ENCODE measurements at regions not wholly inside any gene's neighbourhood (a gene's known extent, or its start where the extent isn't known, plus 50 kb on each side); places are given as distances from the start of the nearest gene placed in this dataset.

DNA sequence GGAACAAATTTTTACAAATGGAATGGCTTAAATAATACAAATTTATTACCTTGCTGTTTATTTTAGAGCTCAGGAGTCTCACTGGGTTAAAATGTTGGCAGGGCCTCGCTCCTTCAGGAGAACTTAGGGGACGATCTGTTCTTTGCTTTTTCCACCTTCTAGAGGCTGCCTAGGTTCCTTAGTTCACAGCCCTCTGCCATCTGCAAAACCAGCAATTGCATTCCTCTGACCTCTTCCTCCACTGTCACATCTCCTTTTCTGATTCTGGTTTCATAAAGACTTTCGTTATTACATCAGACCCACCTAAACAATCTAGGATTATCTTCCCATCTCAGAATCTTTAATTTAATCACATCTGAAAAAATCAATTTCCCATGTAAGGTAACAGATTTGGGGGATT, 249.6 kb upstream of the SPRY2 start:
- ATAC-seq (no peak), DNase-seq (no peak)
- WGBS, 3 donors, result 88 to 89% (median 88%) methylated on average over 3 of the region's 3 CpGs
- Histone ChIP-seq H3K4me1 (no peaks in the 10 kb centered on the region), H3K9me3 (no peaks in the 10 kb centered on the region), H3K4me3 (no peak overlapping the region), H3K27ac (no peak overlapping the region), H3K36me3 (ENCODE audit: insufficient read depth in 1 of 2, low read depth in 1 of 2) (no peaks in the 10 kb centered on the region), H3K27me3 (ENCODE audit: insufficient read depth in 3 of 3, low read length in 2 of 3) (no peaks in the 10 kb centered on the region)
- TF ChIP-seq, protein P1, sequence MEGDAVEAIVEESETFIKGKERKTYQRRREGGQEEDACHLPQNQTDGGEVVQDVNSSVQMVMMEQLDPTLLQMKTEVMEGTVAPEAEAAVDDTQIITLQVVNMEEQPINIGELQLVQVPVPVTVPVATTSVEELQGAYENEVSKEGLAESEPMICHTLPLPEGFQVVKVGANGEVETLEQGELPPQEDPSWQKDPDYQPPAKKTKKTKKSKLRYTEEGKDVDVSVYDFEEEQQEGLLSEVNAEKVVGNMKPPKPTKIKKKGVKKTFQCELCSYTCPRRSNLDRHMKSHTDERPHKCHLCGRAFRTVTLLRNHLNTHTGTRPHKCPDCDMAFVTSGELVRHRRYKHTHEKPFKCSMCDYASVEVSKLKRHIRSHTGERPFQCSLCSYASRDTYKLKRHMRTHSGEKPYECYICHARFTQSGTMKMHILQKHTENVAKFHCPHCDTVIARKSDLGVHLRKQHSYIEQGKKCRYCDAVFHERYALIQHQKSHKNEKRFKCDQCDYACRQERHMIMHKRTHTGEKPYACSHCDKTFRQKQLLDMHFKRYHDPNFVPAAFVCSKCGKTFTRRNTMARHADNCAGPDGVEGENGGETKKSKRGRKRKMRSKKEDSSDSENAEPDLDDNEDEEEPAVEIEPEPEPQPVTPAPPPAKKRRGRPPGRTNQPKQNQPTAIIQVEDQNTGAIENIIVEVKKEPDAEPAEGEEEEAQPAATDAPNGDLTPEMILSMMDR (IDR thresholded peaks at IDR 0.05), result no peak
- intact Hi-C loops (cut with DNase I), result no loop called here

DNA sequence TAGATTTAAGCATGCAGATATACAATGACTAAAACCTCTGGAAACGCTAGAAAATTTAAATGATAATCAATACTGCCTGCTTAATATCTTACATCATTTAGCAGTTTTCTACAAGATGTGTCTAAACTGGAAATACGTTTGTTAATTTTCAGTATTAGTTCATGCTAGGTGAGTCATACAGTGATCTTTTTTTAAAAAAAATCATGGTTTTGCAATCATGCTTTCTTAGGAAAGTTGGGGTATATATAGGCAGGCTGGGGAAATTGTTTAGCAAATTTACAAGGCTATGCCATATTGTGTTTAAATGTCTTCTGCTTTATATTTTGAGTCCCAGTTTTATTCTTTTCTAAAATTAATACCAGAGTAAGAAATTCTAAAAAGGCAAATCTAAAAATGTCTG, 245.4 kb upstream of the SPRY2 start:
- Histone ChIP-seq H3K27me3 (ENCODE audit: insufficient read depth in 3 of 3, low read length in 2 of 3) (no peaks in the 10 kb centered on the region), H3K9me3 (no peaks in the 10 kb centered on the region), H3K4me3 (no peak overlapping the region), H3K27ac (no peak overlapping the region), H3K4me1 (no peaks in the 10 kb centered on the region), H3K36me3 (ENCODE audit: insufficient read depth in 1 of 2, low read depth in 1 of 2) (no peaks in the 10 kb centered on the region)
- intact Hi-C loops (cut with DNase I), result no loop called here
- TF ChIP-seq, protein P1 (IDR thresholded peaks at IDR 0.05), result no peak
- WGBS, 3 donors, result 67 to 76% (median 72%) methylated on average over 2 of the region's 2 CpGs
- no peak for DNase-seq
- no peak for ATAC-seq

DNA sequence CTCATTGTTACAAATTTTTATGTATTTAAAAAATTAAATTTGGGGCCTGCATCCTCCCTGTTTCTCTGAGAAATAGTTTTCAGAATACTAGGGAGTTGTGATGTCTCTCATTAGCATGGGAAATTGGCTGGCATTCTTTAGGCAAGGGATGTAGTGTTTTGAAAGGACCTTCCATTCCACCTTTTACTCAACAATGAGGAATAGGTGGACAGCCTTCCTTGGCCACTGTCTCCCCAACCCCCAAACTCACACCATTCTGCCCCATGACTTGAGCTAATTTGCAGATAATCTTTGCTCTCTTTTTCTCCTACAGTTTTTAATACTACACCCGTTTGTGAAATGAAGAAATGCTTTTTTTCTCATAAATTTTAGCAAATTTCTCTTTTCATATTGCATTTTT, 244.6 kb upstream of the SPRY2 start:
- Histone ChIP-seq H3K4me1 (no peaks in the 10 kb centered on the region), H3K36me3 (ENCODE audit: insufficient read depth in 1 of 2, low read depth in 1 of 2) (no peaks in the 10 kb centered on the region), H3K27me3 (ENCODE audit: insufficient read depth in 3 of 3, low read length in 2 of 3) (no peaks in the 10 kb centered on the region), H3K9me3 (no peaks in the 10 kb centered on the region), H3K4me3 (no peak overlapping the region), H3K27ac (no peak overlapping the region)
- WGBS, 3 donors, result 73 to 87% (median 83%) methylated on average over 1 of the region's 1 CpG
- DNase-seq, result no peak
- intact Hi-C loops (cut with DNase I), result no loop called here
- TF ChIP-seq, protein P1 (IDR thresholded peaks at IDR 0.05), result no peak
- ATAC-seq, result no peak

DNA sequence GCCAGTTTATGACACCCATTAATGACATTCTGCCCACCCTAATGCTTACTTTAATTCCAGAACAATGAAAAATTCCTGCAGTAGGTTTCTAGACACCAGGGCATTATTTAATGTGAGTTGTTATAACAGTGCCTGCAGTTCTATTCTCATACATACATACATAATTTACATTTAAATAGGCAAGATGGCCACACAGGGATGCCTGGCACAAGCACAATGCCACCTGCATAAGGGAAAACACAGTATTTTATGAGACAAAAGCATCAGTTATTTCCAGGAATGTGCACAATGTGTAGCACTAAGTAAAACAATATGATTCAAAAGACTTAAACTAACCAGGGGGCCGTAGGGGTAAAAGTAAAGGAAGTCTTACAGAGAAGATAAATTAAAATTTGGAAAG, 243.9 kb upstream of the SPRY2 start:
- DNase-seq (no peak), ATAC-seq (no peak)
- TF ChIP-seq, protein P1 (IDR thresholded peaks at IDR 0.05), result no peak
- Histone ChIP-seq H3K4me1 (no peaks in the 10 kb centered on the region), H3K36me3 (ENCODE audit: insufficient read depth in 1 of 2, low read depth in 1 of 2) (no peaks in the 10 kb centered on the region), H3K9me3 (no peaks in the 10 kb centered on the region), H3K27me3 (ENCODE audit: insufficient read depth in 3 of 3, low read length in 2 of 3) (no peaks in the 10 kb centered on the region), H3K4me3 (no peak overlapping the region), H3K27ac (no peak overlapping the region)
- WGBS, 3 donors, result 75 to 81% (median 79%) methylated on average over 1 of the region's 1 CpG
- intact Hi-C loops (cut with DNase I), result no loop called here

DNA sequence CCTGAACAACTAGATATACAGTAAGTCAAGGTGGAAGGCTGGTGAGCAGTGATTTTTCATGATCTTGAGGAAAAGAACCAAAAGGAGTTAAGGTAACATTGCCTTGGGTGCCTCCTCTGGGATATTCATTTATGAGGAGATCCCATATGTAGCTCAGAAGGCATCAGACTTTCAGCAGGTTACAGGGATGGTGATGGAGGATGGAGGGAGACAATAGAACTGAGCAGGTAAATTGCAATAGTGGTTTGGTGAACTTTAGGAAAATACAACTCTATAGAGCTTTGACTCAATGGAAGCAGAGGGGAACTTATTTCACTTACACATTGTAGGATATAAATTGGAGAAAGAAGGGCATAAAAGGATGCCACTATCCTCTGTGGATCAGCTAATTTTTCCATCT, 243.4 kb upstream of the SPRY2 start:
- no peaks in the 10 kb centered on the region for H3K36me3 ChIP-seq (ENCODE audit: insufficient read depth in 1 of 2, low read depth in 1 of 2)
- DNase-seq (no peak), ATAC-seq (no peak)
- H3K4me3 ChIP-seq, result no peak overlapping the region
- TF ChIP-seq, protein P1 (IDR thresholded peaks at IDR 0.05), result no peak
- no peaks in the 10 kb centered on the region for H3K4me1 ChIP-seq
- no peaks in the 10 kb centered on the region for H3K9me3 ChIP-seq
- intact Hi-C loops (cut with DNase I), result no loop called here
- no peaks in the 10 kb centered on the region for H3K27me3 ChIP-seq (ENCODE audit: insufficient read depth in 3 of 3, low read length in 2 of 3)
- no peak overlapping the region for H3K27ac ChIP-seq
